MM.1S (cell line): ENCODE measurements at regions not wholly inside any gene's neighbourhood (a gene's known extent, or its start where the extent isn't known, plus 50 kb on each side); places are given as distances from the start of the nearest gene placed in this dataset.

Source experiments
- EZH2 ChIP-seq: fragments of 300-600 bp; sonication (generic); optimal IDR thresholded peaks from 2 replicates; pipeline ENCODE3; 2017; ENCODE audit warnings: low read depth, mild to moderate bottlenecking, antibody characterized with exemption, low read length, mixed read lengths
- EZH2phosphoT487 ChIP-seq: fragments of 300-600 bp; sonication (generic); IDR thresholded peaks from 2 replicates; pipeline ENCODE4 v1.6.1; 2018; ENCODE audit warnings: antibody characterized with exemption, low read length
- TF ChIP-seq, protein P1 (sequence below): fragments of 300-600 bp; sonication (generic); IDR thresholded peaks from 2 replicates; pipeline ENCODE4 v1.5.1; 2016; ENCODE audit warnings: antibody characterized with exemption, low read length, mixed read lengths

DNA sequence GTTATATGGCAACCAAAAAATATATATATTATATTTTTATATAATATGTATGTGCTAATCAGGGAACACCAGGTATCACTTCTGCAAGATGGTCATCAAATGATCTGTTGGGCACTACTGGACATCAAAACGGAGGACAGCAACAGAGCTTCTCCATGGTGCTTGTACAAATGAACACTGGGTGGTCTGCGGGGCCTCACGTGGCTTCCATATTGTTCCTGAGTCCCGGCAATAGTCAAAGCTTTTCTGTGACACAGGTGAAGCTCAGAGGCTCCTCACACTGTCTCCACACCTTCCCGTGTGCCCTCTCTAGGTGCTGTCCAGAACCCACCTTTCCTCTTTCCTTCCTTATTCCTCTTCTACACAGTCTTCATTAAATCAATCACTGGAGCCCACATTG lies 149.9 kb upstream of the PIRT start:
- TF ChIP-seq, protein P1, sequence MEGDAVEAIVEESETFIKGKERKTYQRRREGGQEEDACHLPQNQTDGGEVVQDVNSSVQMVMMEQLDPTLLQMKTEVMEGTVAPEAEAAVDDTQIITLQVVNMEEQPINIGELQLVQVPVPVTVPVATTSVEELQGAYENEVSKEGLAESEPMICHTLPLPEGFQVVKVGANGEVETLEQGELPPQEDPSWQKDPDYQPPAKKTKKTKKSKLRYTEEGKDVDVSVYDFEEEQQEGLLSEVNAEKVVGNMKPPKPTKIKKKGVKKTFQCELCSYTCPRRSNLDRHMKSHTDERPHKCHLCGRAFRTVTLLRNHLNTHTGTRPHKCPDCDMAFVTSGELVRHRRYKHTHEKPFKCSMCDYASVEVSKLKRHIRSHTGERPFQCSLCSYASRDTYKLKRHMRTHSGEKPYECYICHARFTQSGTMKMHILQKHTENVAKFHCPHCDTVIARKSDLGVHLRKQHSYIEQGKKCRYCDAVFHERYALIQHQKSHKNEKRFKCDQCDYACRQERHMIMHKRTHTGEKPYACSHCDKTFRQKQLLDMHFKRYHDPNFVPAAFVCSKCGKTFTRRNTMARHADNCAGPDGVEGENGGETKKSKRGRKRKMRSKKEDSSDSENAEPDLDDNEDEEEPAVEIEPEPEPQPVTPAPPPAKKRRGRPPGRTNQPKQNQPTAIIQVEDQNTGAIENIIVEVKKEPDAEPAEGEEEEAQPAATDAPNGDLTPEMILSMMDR, result no peak
- TF ChIP-seq EZH2 (no peak), EZH2phosphoT487 (no peak)
